Mesenchymal stem cell (in vitro differentiated cells and primary cell): ENCODE measurements at regions not wholly inside any gene's neighbourhood (a gene's known extent, or its start where the extent isn't known, plus 50 kb on each side); places are given as distances from the start of the nearest gene placed in this dataset.

Source experiments
- DNase-seq: peaks from one replicate; pipeline ENCODE4 v3.0.0-alpha.2; 2013
- H2AFZ ChIP-seq: one replicate; pipeline ENCODE4 v1.6.1; 2013; ENCODE audit warnings: low read depth, mild to moderate bottlenecking, control low read depth, inconsistent platforms, low read length, moderate library complexity
- H2AK5ac ChIP-seq: 2 replicates; pipeline ENCODE4 v1.6.1; 2013; ENCODE audit warnings: low read length, moderate library complexity, mild to moderate bottlenecking, inconsistent platforms; ENCODE audit not compliant: severe bottlenecking
- H2BK120ac ChIP-seq: one replicate; pipeline ENCODE4 v1.6.1; 2013; ENCODE audit warnings: low read depth, mild to moderate bottlenecking, inconsistent platforms, low read length, moderate library complexity
- H2BK12ac ChIP-seq, 2 experiments: one replicate each; pipeline ENCODE4 v1.6.1; 2013; ENCODE audit warnings: inconsistent platforms in 2 of 2, low read length in 2 of 2, mild to moderate bottlenecking in 2 of 2, moderate library complexity in 2 of 2, control low read depth in 1 of 2
- H2BK15ac ChIP-seq: one replicate; pipeline ENCODE4 v1.6.1; 2013; ENCODE audit warnings: mild to moderate bottlenecking, low read depth, inconsistent platforms; ENCODE audit not compliant: poor library complexity, severe bottlenecking
- H2BK5ac ChIP-seq: 2 replicates; pipeline ENCODE4 v1.6.1; 2013; ENCODE audit warnings: low read depth, mild to moderate bottlenecking, low read length, control low read depth, inconsistent platforms; ENCODE audit not compliant: poor library complexity, severe bottlenecking
- H3K14ac ChIP-seq, 2 experiments: one replicate each; pipeline ENCODE4 v1.6.1; 2013; ENCODE audit warnings: inconsistent platforms in 2 of 2, low read length in 2 of 2, control low read depth in 1 of 2, mild to moderate bottlenecking in 1 of 2, moderate library complexity in 1 of 2
- H3K18ac ChIP-seq, 2 experiments: one replicate each; pipeline ENCODE4 v1.6.1; 2013; ENCODE audit warnings: inconsistent platforms in 2 of 2, low read length in 2 of 2, control low read depth in 1 of 2, low read depth in 1 of 2, mild to moderate bottlenecking in 1 of 2
- H3K23ac ChIP-seq, 2 experiments: one replicate each; pipeline ENCODE4 v1.6.1; 2013; ENCODE audit warnings: inconsistent platforms in 2 of 2, low read length in 2 of 2, mild to moderate bottlenecking in 2 of 2, moderate library complexity in 2 of 2, control low read depth in 1 of 2
- H3K27ac ChIP-seq: 2 replicates; pipeline ENCODE4 v1.5.1; 2013; ENCODE audit warnings: mild to moderate bottlenecking, moderate library complexity, low read length, control low read depth, inconsistent platforms; ENCODE audit not compliant: poor library complexity, severe bottlenecking
- H3K27me3 ChIP-seq, 2 experiments: 2 replicates each; pipeline versions ENCODE4 v1.6.1 to v1.7.0; 2013; ENCODE audit warnings: low read length in 2 of 2, mild to moderate bottlenecking in 2 of 2, moderate library complexity in 2 of 2, control low read depth in 1 of 2, inconsistent platforms in 1 of 2; ENCODE audit not compliant: control insufficient read depth in 1 of 2, insufficient read depth in 1 of 2
- H3K36me3 ChIP-seq, 2 experiments: 2 replicates each; pipeline versions ENCODE4 v1.6.1 to v1.7.0; 2013; ENCODE audit warnings: low read length in 2 of 2, control low read depth in 1 of 2, inconsistent platforms in 1 of 2, low read depth in 1 of 2, mild to moderate bottlenecking in 1 of 2; ENCODE audit not compliant: insufficient read depth in 2 of 2, control insufficient read depth in 1 of 2
- H3K4ac ChIP-seq, 2 experiments: one replicate each; pipeline ENCODE4 v1.6.1; 2013; ENCODE audit warnings: inconsistent platforms in 2 of 2, low read length in 2 of 2, mild to moderate bottlenecking in 2 of 2, moderate library complexity in 2 of 2, control low read depth in 1 of 2, low read depth in 1 of 2
- H3K4me1 ChIP-seq: 2 replicates; pipeline ENCODE4 v1.6.1; 2013; ENCODE audit warnings: low read depth, low read length, control low read depth; ENCODE audit not compliant: control insufficient read depth, insufficient read depth
- H3K4me2 ChIP-seq: 2 replicates; pipeline ENCODE4 v1.6.1; 2013; ENCODE audit warnings: low read length, mild to moderate bottlenecking, inconsistent platforms; ENCODE audit not compliant: poor library complexity, severe bottlenecking
- H3K4me3 ChIP-seq, 2 experiments: 2 replicates each; pipeline versions ENCODE4 v1.5.1 to v1.7.0; 2013; ENCODE audit warnings: low read length in 2 of 2, mild to moderate bottlenecking in 2 of 2, control low read depth in 1 of 2, low read depth in 1 of 2; ENCODE audit not compliant: insufficient read depth in 1 of 2
- H3K79me1 ChIP-seq: replicated peaks from 2 replicates; pipeline ENCODE4 v1.6.1; 2013; ENCODE audit warnings: mild to moderate bottlenecking, control low read depth, low read length, inconsistent platforms; ENCODE audit not compliant: poor library complexity, severe bottlenecking
- H3K9ac ChIP-seq: 2 replicates; pipeline ENCODE4 v1.7.0; 2013; ENCODE audit warnings: mild to moderate bottlenecking, low read length, moderate library complexity
- H3K9me3 ChIP-seq: 2 replicates; pipeline ENCODE4 v1.7.0; 2013; ENCODE audit warnings: mild to moderate bottlenecking, low read length; ENCODE audit not compliant: control insufficient read depth
- H4K8ac ChIP-seq: one replicate; pipeline ENCODE4 v1.6.1; 2013; ENCODE audit warnings: inconsistent platforms, mild to moderate bottlenecking, low read length, moderate library complexity
- H4K91ac ChIP-seq: one replicate; pipeline ENCODE4 v1.6.1; 2013; ENCODE audit warnings: mild to moderate bottlenecking, low read length, inconsistent platforms
- WGBS: methylation state at CpG from one replicate; pipeline ENCODE4 v1.1.7; 2013; ENCODE audit warnings: mixed read lengths; 5-methylcytosine and 5-hydroxymethylcytosine counted together

DNA sequence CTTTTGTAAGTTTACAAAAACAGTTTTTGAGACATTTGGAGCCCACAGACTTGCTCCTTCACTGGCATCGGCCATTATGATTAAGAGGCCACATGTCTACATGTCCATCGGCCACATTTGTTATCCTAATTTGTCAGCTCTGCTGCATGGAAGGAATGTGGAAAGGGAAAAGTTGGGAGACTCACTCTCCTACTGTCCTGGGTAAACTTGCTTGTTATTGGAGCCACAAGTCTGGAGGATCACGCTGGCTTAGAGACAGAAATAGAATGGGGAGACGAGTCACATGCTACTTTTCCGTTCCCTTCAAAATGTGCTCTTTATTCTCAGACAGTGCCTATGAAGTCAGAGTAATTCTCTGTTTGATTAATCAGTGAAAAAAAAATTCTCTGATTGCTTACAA, 741.2 kb upstream of the PCDH9 start:
- no peak overlapping the region for H3K27ac ChIP-seq
- 100% methylated on average over 2 of the region's 5 CpGs for WGBS

GRCh38 chr13:67967031-67967430, 736.9 kb upstream of the PCDH9 start:
- Histone ChIP-seq H3K23ac (no peak overlapping the region), H4K8ac (no peak overlapping the region), H3K9ac (no peak overlapping the region), H3K4me2 (no peak overlapping the region), H3K27ac (no peak overlapping the region), H3K79me1 (no peaks in the 10 kb centered on the region), H4K91ac (no peak overlapping the region), H2AFZ (no peak overlapping the region), H2BK12ac (no peak overlapping the region), H2AK5ac (no peak overlapping the region), H3K9me3 (no peaks in the 10 kb centered on the region), H2BK120ac (no peak overlapping the region), H3K36me3 (no peaks in the 10 kb centered on the region), H2BK5ac (no peak overlapping the region), H3K14ac (no peak overlapping the region), H3K4me1 (no peaks in the 10 kb centered on the region), H3K4me3 (no peak overlapping the region), H3K18ac (no peak overlapping the region), H2BK15ac (no peak overlapping the region), H3K27me3 (no peaks in the 10 kb centered on the region), H3K4ac (no peak overlapping the region)
- WGBS: 100% methylated on average over 1 of the region's 1 CpG
- no peak for DNase-seq

More for the DNA sequence above, 741.2 kb upstream of the PCDH9 start:
- Histone ChIP-seq H3K4me2 (no peak overlapping the region), H2BK15ac (no peak overlapping the region), H3K79me1 (no peaks in the 10 kb centered on the region), H3K18ac (no peak overlapping the region), H3K4me3 (no peak overlapping the region), H4K91ac (no peak overlapping the region), H2BK5ac (no peak overlapping the region), H3K9me3 (no peaks in the 10 kb centered on the region), H3K4me1 (no peaks in the 10 kb centered on the region), H2AK5ac (no peak overlapping the region), H3K9ac (no peak overlapping the region), H3K4ac (no peak overlapping the region), H3K14ac (no peak overlapping the region), H2BK120ac (no peak overlapping the region), H3K27me3 (no peaks in the 10 kb centered on the region), H2AFZ (no peak overlapping the region), H4K8ac (no peak overlapping the region), H2BK12ac (no peak overlapping the region), H3K36me3 (no peaks in the 10 kb centered on the region), H3K23ac (no peak overlapping the region)
- DNase-seq: no peak

- no peak overlapping the region for H2BK12ac ChIP-seq
- H3K27me3 ChIP-seq: no peaks in the 10 kb centered on the region
- H3K14ac ChIP-seq: no peak overlapping the region
- H2AK5ac ChIP-seq: no peak overlapping the region
- no peaks in the 10 kb centered on the region for H3K4me1 ChIP-seq
- no peak overlapping the region for H3K4me2 ChIP-seq
- peak; percentile 1 for DNase-seq
- H3K36me3 ChIP-seq: no peaks in the 10 kb centered on the region
- no peak overlapping the region for H2BK5ac ChIP-seq
- no peak overlapping the region for H2BK120ac ChIP-seq
- no peak overlapping the region for H4K91ac ChIP-seq
- no peaks in the 10 kb centered on the region for H3K9me3 ChIP-seq
- no peak overlapping the region for H2AFZ ChIP-seq
- H2BK15ac ChIP-seq: no peak overlapping the region
- H3K23ac ChIP-seq: no peak overlapping the region
- H3K27ac ChIP-seq: no peak overlapping the region
- no peak overlapping the region for H3K18ac ChIP-seq
- H4K8ac ChIP-seq: no peak overlapping the region
- 60% methylated on average over 1 of the region's 1 CpG for WGBS
- H3K9ac ChIP-seq: no peak overlapping the region
- no peak overlapping the region for H3K4me3 ChIP-seq
- H3K4ac ChIP-seq: no peak overlapping the region
- no peaks in the 10 kb centered on the region for H3K79me1 ChIP-seq
Measured at GRCh38 chr13:67966065-67966464, 735.9 kb upstream of the PCDH9 start.

- WGBS: 93% methylated on average over 1 of the region's 1 CpG
- Histone ChIP-seq H3K4ac (no peak overlapping the region), H4K8ac (no peak overlapping the region), H3K36me3 (no peaks in the 10 kb centered on the region), H2BK15ac (no peak overlapping the region), H2BK5ac (no peak overlapping the region), H3K4me2 (no peak overlapping the region), H3K79me1 (no peaks in the 10 kb centered on the region), H3K27me3 (no peaks in the 10 kb centered on the region), H2BK12ac (no peak overlapping the region), H3K4me1 (no peaks in the 10 kb centered on the region), H3K18ac (no peak overlapping the region), H3K14ac (no peak overlapping the region), H3K4me3 (no peak overlapping the region), H3K9me3 (no peaks in the 10 kb centered on the region), H3K23ac (no peak overlapping the region), H2AK5ac (no peak overlapping the region), H3K9ac (no peak overlapping the region), H3K27ac (no peak overlapping the region), H2AFZ (no peak overlapping the region), H4K91ac (no peak overlapping the region), H2BK120ac (no peak overlapping the region)
- no peak for DNase-seq
Measured at GRCh38 chr13:67964986-67965385, 734.9 kb upstream of the PCDH9 start.
